Uterus (tissue), 3 donors: ENCODE measurements at regions not wholly inside any gene's neighbourhood (a gene's known extent, or its start where the extent isn't known, plus 50 kb on each side); places are given as distances from the start of the nearest gene placed in this dataset.

ENCODE experiments used
- DNase-seq, 2 donors: peaks; one replicate each; pipeline ENCODE4 v3.0.0-alpha.2; 2019 to 2020
- H3K27ac ChIP-seq, 2 donors: fragments of 200-600 bp; sonication (generic); 1 replicate in 1 of 2; 2 replicates in 1 of 2; pipeline ENCODE4 v1.5.1; 2016 to 2018
- H3K27me3 ChIP-seq, 2 donors: fragments of 200-600 bp; sonication (generic); one replicate each; pipeline ENCODE4 v1.5.1; 2018 to 2019; ENCODE audit warnings: control low read depth in 1 of 2
- H3K36me3 ChIP-seq, 2 donors: fragments of 200-600 bp; sonication (generic); one replicate each; pipeline ENCODE4 v1.5.1; 2019; ENCODE audit warnings: control low read depth in 1 of 2
- H3K4me1 ChIP-seq, 2 donors: fragments of 200-600 bp; sonication (generic); one replicate each; pipeline ENCODE4 v1.5.1; 2018 to 2019; ENCODE audit warnings: control low read depth in 1 of 2
- H3K4me3 ChIP-seq, 2 donors: fragments of 200-600 bp; sonication (generic); 1 replicate in 1 of 2; 2 replicates in 1 of 2; pipeline ENCODE4 v1.5.1; 2018 to 2019; ENCODE audit warnings: mild to moderate bottlenecking in 1 of 2
- H3K9me3 ChIP-seq, 2 donors: fragments of 200-600 bp; sonication (generic); one replicate each; pipeline ENCODE4 v1.5.1; 2019; ENCODE audit warnings: control low read depth in 1 of 2
- POLR2A ChIP-seq, 2 donors: fragments of 450-650 bp; IDR thresholded peaks; one replicate each; pipeline ENCODE4 v1.6.1; 2016; ENCODE audit warnings: antibody characterized with exemption in 2 of 2, mild to moderate bottlenecking in 1 of 2, moderate library complexity in 1 of 2
- intact Hi-C: fragments of 100-400 bp; cut with DNase I; formaldehyde crosslinking; loops from one replicate; pipeline ENCODE4 v1.15.1; 2023; ENCODE audit warnings: low total_unique reads
- TF ChIP-seq, protein P1 (sequence below), 4 experiments: fragments of 200-600 bp in 2 of 4; fragments of 450-650 bp in 2 of 4; sonication (generic) in 2 of 4; IDR thresholded peaks; one replicate each; pipeline ENCODE4 v1.5.1; 2016 to 2019; ENCODE audit warnings: antibody characterized with exemption in 4 of 4, mild to moderate bottlenecking in 2 of 4, moderate library complexity in 1 of 4
- donor health status: DM: yes; HTN: yes; CAD: no.

DNA sequence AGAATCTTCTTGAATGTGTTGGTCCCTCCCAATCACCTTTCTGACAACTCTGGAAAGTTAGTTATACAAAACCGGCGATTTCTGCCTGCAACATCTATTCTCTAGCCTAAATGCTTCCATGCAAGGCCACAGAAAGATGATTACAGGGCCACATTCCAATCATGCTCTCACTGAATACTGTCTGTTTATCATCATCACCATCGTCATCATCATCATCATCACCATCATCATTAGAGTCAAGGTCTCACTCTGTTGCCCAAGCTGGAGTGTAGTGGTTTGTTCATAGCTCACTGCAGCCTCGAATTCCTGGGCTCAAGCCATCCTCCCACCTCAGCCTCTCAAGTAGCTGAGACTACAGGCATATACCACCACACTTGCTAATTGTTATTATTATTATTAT is 521.2 kb upstream of the DAB1 start:
- H3K4me3 ChIP-seq: no peak overlapping the region
- no peaks in the 10 kb centered on the region for H3K9me3 ChIP-seq
- H3K36me3 ChIP-seq: no peaks in the 10 kb centered on the region
- H3K27me3 ChIP-seq: no peaks in the 10 kb centered on the region
- H3K4me1 ChIP-seq: no peaks in the 10 kb centered on the region
- no peak for TF ChIP-seq POLR2A (IDR thresholded peaks at IDR 0.05)
- TF ChIP-seq, protein P1, sequence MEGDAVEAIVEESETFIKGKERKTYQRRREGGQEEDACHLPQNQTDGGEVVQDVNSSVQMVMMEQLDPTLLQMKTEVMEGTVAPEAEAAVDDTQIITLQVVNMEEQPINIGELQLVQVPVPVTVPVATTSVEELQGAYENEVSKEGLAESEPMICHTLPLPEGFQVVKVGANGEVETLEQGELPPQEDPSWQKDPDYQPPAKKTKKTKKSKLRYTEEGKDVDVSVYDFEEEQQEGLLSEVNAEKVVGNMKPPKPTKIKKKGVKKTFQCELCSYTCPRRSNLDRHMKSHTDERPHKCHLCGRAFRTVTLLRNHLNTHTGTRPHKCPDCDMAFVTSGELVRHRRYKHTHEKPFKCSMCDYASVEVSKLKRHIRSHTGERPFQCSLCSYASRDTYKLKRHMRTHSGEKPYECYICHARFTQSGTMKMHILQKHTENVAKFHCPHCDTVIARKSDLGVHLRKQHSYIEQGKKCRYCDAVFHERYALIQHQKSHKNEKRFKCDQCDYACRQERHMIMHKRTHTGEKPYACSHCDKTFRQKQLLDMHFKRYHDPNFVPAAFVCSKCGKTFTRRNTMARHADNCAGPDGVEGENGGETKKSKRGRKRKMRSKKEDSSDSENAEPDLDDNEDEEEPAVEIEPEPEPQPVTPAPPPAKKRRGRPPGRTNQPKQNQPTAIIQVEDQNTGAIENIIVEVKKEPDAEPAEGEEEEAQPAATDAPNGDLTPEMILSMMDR (IDR thresholded peaks at IDR 0.05): no peak
- intact Hi-C loops: no loop called here
- H3K27ac ChIP-seq: no peak overlapping the region
- no peak for DNase-seq

GRCh38 chr1:57943365-57943764 is 519.5 kb upstream of the DAB1 start:
- Histone ChIP-seq H3K4me1 (no peaks in the 10 kb centered on the region), H3K36me3 (no peaks in the 10 kb centered on the region), H3K27ac (no peak overlapping the region), H3K27me3 (no peaks in the 10 kb centered on the region), H3K9me3 (no peaks in the 10 kb centered on the region), H3K4me3 (no peak overlapping the region)
- intact Hi-C loops: no loop called here
- no peak for DNase-seq
- TF ChIP-seq POLR2A (IDR thresholded peaks at IDR 0.05): no peak
- TF ChIP-seq, protein P1 (IDR thresholded peaks at IDR 0.05): no peak

GRCh38 chr1:57934745-57935144 is 510.9 kb upstream of the DAB1 start:
- Histone ChIP-seq H3K4me3 (no peak overlapping the region), H3K36me3 (no peaks in the 10 kb centered on the region), H3K27ac (no peak overlapping the region), H3K9me3 (no peaks in the 10 kb centered on the region), H3K4me1 (no peaks in the 10 kb centered on the region), H3K27me3 (no peaks in the 10 kb centered on the region)
- no peak for DNase-seq
- intact Hi-C loops: no loop called here
- TF ChIP-seq, protein P1 (IDR thresholded peaks at IDR 0.05): no peak
- no peak for TF ChIP-seq POLR2A (IDR thresholded peaks at IDR 0.05)

DNA sequence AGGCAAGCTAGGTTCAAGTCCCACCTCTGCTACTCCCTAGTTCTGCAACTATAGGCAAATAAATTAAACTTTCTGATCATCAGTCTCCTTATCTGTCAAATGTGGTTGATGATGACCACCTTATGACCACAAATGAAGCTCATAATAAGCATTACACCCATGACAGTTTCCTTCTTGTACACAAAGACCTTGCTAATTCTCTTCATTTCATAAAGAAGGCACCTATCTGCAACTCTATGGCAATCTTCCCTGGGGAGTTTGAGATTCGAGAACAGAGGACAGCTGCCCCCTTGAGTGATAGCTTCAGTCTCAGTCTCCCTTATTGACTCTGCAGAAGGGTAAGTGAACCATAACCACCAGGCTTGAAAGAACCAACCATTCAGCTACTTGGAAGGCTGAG is 503.1 kb upstream of the DAB1 start:
- Histone ChIP-seq H3K9me3 (no peaks in the 10 kb centered on the region), H3K4me1 (no peaks in the 10 kb centered on the region), H3K4me3 (no peak overlapping the region), H3K27me3 (no peaks in the 10 kb centered on the region), H3K27ac (no peak overlapping the region), H3K36me3 (no peaks in the 10 kb centered on the region)
- intact Hi-C loops: no loop called here
- no peak for TF ChIP-seq POLR2A (IDR thresholded peaks at IDR 0.05)
- TF ChIP-seq, protein P1 (IDR thresholded peaks at IDR 0.05): no peak
- no peak for DNase-seq

DNA sequence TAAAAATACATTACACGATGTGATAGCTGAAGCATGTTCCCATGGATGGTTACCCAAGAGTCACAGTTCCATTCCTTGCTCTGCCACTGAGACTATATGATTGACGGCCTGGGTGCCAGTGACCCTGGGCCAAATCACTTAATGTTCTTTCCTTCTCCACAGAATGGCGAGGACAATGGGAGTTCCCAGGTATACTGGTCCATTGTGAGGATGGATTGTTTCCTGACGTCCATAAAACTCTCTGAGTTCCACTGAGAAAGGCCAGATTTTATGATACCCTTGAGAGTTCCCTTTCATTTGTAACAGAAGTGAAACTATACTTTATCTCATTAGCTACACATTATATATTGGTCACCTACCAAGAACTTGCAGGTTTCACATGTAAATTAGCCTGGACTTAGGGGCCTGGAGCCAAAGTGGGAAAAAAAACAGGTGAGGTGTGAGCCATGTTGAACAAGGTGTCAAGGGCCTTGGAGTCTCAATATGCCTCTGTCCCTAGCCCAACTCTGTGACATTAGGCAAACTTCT is 502.2 kb upstream of the DAB1 start:
- intact Hi-C loops: no loop called here
- Histone ChIP-seq H3K4me1 (no peaks in the 10 kb centered on the region), H3K27ac (no peak overlapping the region), H3K27me3 (no peaks in the 10 kb centered on the region), H3K4me3 (no peak overlapping the region), H3K9me3 (no peaks in the 10 kb centered on the region), H3K36me3 (no peaks in the 10 kb centered on the region)
- TF ChIP-seq, protein P1 (IDR thresholded peaks at IDR 0.05): no peak
- TF ChIP-seq POLR2A (IDR thresholded peaks at IDR 0.05): no peak
- no peak for DNase-seq
